Right ventricle myocardium superior (tissue), 1 donor: ENCODE measurements at regions not wholly inside any gene's neighbourhood (a gene's known extent, or its start where the extent isn't known, plus 50 kb on each side); places are given as distances from the start of the nearest gene placed in this dataset.
"Not testable (repeated sequence)": the region's sequence is repeated elsewhere in the genome, so short reads cannot be mapped to it uniquely, and the experiment has no call there.

Source experiments
- ATAC-seq: fragments of 200-7000 bp; cut with Tn5 transposase; one replicate; pipeline ENCODE4 v1.9.1; 2020; ENCODE audit warnings: mild to moderate bottlenecking; ENCODE audit not compliant: poor library complexity
- DNase-seq: peaks from one replicate; pipeline ENCODE4 v3.0.0-alpha.2; 2020
- intact Hi-C: fragments of 100-400 bp; cut with DNase I; formaldehyde crosslinking; loops from one replicate; pipeline ENCODE4 v1.11.2; 2022
- donor health status: DM: no; HTN: yes; CAD: no; lungs with severe emphysema.

DNA sequence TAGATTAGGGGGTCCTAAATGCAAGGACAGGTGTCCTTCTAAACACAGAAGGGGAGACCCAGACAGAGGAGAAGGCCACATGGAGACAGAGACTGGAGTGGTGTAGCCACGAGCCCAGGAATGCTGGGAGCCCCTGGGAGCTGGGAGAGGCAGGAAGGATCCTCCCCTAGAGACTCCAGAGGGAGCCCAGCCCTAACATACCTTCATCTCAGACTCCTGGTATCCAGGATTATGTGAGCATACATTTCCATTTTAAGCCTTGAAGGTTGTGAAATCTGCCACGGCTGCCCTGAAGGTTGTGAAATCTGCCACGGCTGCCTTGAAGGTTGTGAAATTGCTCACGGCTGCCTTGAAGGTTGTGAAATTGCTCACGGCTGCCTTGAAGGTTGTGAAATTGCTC is 148.4 kb downstream of the ASMT start:
- intact Hi-C loops = no loop called here
- no peak for DNase-seq
- ATAC-seq = no peak

DNA sequence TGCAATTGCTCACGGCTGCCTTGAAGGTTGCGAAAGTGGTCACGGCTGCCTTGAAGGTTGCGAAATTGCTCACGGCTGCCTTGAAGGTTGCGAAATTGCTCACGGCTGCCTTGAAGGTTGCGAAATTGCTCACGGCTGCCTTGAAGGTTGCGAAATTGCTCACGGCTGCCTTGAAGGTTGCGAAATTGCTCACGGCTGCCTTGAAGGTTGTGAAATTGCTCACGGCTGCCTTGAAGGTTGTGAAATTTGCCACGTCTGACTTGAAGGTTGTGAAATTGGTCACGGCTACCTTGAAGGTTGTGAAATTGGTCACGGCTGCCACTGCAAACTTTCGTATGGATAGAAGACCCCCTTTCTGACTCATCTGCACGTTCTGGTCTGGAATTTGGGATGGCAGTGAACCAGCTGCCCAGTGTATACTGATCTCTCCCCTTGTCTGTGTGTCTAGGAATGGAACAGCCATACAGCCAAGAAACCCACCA is 150.1 kb downstream of the ASMT start:
- DNase-seq, ATAC-seq, intact Hi-C loops: not testable (repeated sequence)

DNA sequence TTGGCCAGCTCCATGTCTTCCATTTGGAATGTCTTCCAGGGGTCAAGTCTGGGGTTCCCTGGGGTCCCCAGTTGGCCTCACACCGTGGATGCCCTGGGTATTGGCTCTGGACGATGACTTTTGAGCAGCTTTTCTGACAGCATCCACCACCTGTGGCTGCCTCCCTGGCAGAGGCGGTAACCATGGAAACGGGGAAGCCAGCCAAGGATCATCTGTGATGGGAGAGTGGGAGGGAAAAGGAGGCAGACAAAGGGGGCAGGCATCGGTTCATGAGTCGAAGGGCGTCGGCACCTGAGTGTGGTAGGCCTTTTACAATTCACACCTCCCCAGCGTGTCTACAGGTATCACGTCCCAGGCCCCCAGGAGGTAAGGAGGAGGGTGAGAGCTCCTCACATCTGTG is 152.2 kb downstream of the ASMT start:
- intact Hi-C loops = no loop called here
- no peak for ATAC-seq
- no peak for DNase-seq

DNA sequence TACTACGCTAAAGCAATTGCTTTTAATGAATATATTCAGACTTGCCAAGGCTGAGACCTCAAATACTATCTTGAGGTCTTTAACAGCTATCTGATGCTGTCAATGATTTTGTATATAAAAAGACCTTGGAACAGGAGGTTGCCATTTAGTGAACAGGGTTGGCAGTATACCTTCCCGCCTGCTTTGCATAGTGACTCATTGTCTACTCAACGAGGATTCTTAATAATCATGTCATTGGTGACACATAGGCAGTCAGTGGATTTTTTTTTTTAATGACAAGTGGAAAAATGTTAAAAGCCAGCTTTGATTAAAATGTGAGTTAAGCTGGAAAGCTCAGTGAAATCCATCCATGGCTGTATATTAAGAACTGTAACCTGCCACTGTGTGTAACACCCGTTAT is 164.0 kb downstream of the ASMT start:
- no peak for DNase-seq
- intact Hi-C loops = no loop called here
- ATAC-seq = no peak

DNA sequence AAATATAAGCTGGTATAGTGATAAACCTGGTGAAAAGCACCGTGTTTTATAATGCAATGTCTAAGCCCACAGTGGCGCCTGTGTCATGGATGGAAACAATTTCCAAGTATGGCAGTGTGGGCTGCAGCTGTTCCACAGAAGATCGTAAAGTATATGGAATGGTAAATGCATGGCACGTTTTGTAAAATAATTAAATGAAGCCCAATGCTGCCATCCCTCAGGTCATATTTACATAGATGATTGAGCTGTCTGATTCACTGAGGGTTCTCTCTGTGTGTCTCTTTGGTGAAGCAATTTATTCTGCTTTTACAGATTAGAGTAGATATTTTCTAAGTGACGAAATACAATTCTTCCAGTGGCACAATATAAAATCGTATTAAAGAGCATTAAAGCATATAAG is 164.8 kb downstream of the ASMT start:
- intact Hi-C loops = no loop called here
- no peak for ATAC-seq
- DNase-seq = no peak

DNA sequence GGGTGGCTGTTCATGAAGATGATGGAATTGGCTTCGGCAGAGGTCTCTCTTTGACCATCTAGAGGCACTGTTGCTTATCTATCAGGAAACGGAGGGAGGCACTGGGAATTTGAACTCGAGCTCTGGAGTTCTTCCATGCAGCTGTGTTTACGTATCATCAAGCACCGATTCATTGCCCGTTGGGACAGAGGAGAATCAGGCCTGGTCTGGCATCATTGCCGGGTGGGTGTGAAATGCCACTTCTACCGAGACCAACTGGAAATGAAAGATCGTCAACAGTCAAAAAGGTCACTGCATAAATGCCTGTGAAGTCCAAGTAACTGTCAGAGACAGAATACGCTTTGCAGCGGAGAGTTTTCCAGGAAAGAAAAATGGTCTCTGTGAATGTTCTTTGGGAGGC is 166.9 kb downstream of the ASMT start:
- intact Hi-C loops = no loop called here
- no peak for ATAC-seq
- DNase-seq = no peak

DNA sequence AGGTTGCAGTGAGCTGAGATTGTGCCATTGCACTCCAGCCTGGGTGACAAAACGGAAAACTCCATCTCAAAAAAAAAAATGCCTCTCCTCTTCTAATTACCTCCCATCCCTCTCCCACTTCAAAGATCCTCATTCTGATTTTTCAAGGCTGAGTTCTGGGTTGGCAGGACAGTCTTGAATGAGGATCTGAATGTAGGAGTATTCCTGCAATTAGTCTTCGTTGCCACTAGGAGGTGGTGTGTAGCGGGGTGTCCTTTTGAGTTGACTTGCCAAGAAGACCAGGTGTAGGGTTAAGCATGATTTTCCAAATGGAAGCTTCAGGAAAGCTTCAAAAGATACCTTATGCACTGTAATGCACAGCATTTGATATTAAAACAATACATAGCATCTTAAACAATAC is 169.9 kb downstream of the ASMT start:
- DNase-seq = no peak
- no peak for ATAC-seq
- intact Hi-C loops = no loop called here

DNA sequence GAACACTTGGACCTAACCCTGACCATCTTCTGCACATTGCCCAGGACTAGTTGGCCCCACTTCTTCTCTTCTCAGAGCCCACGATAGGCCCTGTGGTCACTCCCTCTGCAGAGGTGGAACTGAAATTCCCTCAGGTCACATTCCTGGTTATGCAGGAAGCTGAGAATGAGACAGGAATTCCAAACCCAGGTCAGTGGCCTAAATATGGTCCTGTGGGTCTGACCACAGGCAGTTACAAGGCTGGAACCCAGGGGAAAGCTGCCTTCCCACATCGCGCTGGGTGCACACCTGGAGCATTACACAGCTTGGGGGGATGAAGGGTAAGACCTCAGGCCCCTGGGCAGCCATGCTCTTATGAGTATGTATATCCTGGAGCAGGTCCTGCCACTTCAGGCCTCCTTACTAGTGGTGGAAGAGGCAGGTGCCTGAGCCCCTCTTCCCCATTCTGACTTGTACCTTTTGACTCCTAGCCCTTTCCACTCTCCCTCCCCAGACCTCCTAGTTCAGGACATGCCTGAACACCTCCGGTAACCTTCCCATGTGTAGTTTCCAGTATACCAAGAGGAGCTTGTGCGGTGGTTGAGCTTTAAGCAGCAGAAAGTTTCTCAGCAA is 173.5 kb downstream of the ASMT start:
- intact Hi-C loops = no loop called here
- no peak for DNase-seq

DNA sequence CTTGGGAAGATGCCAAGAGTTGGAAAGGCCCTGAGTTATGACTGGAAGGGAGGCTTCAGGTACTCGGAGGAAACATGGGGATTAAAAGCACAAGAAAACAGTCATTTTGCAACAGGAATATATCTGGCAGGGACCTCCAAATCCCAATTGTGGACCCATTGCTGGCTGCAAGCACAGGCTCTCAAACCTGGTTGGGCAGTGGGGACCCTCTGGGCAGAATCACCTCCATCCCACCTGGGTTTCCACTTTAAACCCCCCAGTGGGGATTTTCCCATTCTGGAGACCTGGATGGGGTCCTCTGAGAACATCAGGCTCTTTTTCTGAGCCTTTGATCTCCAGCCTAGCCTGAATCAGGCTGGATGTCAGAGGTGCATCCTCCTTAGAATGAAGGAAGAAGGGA is 177.8 kb downstream of the ASMT start:
- no peak for ATAC-seq
- intact Hi-C loops = no loop called here
- DNase-seq = no peak

More for the DNA sequence above, 173.5 kb downstream of the ASMT start:
- no peak for ATAC-seq

DNA sequence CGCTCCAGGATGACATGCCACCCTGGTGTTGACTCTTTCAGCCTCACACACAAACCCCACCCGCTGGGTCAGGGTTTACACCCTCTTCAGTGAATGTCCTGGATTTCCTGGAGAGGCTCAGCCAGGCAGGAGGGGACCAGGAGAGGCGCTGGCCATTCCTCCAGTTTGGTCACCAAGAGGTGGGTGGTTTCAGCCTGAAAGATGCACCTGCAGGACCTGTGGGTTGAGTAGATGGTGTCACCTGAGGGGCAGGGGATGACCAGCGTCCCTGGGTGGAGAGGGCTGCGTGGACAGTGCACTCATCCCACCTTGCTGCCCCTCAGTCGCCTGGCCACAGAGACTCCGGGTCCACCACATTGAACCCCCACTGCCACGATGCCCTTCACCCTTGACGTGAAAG is 179.7 kb downstream of the ASMT start:
- intact Hi-C loops = no loop called here
- ATAC-seq (no peak), DNase-seq (no peak)

DNA sequence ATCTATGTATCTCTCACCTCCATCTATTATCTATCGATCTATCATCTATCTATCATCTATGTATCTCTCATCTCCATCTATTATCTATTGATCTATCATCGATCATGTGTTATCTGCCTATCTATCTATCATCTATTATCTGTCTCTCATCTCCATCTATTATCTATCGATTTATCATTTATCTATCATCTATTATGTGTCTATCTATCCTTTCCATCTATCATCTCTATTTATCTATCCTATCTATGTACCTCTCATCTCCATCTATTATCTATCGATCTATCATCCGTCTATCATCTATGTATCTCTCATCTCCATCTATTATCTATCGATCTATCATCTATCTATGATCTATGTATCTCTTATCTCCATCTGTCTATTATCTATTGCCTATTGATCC is 188.1 kb downstream of the ASMT start:
- intact Hi-C loops = no loop called here
- ATAC-seq (no peak), DNase-seq (no peak)

DNA sequence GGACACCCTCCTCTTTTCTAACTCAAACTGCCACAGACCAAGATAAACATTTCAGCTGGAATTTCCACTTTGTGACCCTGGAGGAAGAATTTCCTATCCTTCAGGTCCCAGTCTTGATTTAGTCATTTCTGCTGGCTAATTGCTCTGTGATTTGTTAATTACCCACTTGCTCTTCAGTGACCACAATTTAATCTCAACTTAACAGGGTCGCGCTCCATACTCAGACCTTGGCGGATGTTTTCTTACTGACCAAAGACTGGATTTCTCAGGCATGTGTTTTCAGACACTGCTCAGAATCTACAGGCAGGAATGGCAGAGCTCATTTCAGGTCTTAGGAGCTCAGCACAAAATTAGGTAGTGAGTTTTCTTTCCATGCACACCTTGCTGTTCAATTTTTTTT is 188.9 kb downstream of the ASMT start:
- ATAC-seq (no peak), DNase-seq (no peak)
- intact Hi-C loops = no loop called here

DNA sequence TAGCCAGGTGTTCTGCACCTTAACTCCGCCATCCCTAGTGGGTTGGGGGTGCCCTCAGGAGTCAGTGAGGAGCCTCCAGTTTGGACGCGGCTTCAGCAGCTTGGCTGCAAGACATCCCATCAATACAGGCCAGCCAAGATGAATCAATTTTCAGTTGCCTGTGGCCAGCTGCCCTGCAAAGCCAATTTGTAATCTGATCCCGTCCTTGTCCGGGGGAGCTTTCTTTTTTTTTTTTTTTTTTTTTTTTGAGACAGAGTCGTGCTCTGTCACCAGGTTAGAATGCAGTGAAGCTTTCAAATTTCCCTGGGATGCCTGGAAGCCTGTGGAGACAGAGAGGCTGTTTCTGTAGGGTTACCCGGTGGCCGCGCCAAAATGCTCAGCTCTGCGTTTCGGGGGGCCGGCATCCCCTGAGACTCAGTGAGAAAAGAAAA is 192.5 kb downstream of the ASMT start:
- ATAC-seq (no peak), DNase-seq (no peak)
- intact Hi-C loops = no loop called here

DNA sequence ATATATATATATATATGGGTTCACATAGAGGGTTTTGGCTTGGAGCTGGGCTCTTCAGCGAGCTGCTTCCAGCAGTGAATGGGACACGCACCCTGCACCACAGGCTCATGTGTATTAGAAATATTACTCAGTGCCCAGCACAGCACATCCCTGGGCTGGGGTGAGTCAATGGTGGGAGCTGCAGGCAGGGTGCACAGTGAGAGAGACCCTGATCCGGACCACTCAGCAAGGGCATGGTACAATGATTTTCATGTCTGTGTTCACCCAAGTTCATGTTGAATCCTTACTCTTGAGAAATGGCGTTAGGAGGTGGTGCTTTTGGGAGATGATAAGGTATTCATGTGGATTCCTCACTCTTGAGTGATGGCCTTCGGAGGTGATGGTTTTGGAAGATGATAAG is 194.7 kb downstream of the ASMT start:
- intact Hi-C loops = no loop called here
- DNase-seq (no peak), ATAC-seq (no peak)

DNA sequence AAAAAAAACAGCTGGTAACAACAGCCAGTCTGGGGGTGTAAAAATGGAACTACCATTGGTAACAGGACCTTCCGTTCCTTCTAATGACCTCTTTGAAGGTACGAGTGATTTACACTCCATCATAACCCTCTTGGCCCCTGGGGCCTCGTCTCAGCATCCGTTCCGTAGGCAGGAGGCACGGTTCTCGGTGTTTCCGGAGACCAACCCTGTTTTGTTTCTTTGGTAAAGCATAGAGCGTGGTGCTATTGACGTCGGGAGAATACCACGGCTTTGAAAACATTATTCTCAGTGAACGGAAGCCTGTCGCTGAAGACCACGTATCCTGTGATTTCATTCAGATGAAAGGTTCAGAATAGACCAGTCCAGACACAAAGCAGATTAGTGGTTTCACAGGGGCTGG is 198.9 kb downstream of the ASMT start:
- intact Hi-C loops = no loop called here
- no peak for ATAC-seq

DNA sequence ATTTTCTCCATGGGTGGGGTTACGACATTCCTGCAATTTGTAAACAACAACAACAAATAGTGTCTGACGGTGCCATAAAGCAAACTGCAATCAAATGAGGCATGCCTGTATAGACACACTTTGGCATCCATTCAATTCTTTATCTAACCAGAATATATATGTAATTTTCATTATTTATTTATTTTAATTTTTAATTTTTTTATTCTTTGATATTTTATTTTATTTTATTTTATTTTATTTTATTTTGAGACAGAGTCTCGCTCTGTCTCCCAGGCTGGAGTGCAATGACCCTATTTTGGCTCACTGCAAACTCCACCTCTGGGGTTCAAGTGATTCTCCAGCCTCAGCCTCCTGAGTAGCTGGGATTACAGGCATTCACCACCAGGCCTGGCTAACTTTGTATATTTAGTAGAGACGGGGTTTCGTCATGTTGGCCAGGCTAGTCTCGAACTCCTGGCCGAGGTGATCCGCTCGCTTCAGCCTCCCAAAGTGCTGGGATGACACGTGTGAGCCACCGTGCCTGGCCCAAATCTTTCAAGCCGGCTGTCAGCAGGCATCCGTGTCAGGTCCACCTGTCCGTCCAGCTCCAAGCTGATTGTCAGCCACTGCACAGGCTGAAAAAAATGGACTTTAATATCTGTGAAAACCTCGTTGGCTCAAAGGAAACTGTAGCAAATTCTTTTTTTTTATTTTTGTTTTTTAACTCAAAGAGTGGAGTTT is 200.8 kb downstream of the ASMT start:
- intact Hi-C loops = no loop called here
- no peak for DNase-seq
- no peak for ATAC-seq

More for the DNA sequence above, 198.9 kb downstream of the ASMT start:
- no peak for DNase-seq

DNA sequence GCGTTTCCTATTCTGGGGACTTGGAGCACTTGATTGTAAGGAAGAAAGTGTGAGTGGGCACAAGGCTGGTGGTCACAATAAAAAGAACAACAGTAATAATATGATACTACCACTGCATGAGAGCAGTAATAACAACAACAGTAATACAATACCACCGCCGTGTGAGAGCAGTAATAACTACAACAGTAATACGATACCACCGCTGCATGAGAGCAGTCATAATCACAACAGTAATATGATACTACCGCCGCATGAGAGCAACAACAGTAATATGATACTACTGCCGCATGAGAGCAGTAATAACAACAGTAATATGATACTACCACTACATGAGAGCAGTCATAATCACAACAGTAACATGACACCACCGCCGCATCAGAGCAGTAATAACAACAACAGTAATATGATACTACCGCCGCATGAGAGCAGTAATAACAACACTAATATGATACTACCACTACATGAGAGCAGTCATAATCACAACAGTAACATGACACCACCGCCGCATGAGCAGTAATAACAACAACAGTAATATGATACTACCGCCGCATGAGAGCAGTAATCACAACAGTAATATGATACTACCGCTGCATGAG is 201.6 kb downstream of the ASMT start:
- intact Hi-C loops = not testable (repeated sequence)

DNA sequence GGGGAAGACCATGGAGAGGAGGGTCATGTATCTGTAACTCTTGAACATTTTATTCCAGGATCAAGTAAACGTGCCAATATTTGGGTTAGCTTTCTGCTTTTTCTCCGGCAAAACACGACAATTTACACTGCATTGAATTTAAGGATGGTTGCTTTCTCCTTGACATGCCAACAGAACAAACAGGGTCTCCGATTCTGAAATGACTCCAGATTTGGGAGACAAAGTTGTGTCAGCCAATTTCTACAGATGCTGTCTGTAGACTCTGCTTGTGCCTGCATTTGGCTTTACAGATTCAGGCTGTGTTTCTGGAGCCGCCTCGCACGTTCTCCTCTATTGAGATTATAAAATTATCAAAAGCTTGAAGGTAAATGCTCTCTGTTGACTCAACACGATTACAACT is 207.0 kb downstream of the ASMT start:
- DNase-seq = no peak
- ATAC-seq = no peak
- intact Hi-C loops = no loop called here

More for the DNA sequence above, 201.6 kb downstream of the ASMT start:
- not testable (repeated sequence) for ATAC-seq, DNase-seq

DNA sequence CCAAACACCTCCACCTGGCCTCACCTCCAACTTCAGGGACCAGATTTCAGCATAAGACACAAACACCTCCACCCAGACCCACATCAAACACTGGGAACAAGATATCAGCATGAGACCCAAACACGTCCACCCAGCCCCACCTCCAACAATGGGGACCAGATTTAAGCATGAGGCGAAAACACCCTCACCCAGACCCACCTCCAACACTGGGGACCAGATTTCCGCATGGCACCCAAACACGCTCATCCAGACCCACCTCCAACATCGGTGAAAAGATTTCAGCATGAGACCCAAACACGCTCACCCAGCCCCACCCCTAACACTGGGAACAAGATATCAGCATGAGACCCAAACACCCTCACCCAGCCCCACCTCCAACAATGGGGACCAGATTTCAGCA is 210.0 kb downstream of the ASMT start:
- intact Hi-C loops = no loop called here
- DNase-seq = no peak
- no peak for ATAC-seq

DNA sequence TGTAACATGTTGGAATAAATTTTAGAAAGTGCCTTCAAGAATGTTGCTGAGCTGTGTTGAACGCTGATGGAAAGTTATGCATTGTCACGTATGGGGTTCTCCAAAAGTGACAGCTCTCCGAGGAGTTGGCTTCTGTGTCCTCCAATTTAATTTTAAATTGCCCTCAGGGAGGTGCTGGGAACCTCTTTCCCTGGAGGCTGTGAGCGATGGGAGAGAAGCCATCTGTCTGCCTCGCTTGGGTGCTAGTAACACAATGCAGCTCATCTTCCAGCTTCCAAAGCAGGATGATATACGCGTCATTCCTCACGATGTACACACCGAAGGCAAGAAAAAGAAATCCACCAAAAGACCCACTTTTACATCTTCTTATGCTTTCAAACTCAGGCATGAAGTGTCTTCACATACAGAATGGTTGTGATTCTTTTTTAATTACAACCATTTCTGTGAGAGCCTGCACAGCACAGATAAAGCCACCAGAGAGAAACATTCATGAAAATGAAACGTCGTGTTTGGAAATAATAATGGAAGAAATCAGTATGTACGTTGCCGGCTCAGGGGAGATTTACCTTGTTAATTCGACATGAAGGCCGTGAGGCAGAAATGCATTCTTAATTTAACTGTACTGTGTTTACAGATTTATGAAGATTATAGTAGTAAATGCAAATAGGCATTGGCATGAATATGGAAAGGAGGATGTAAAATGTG is 218.9 kb downstream of the ASMT start:
- DNase-seq (no peak), ATAC-seq (no peak)
- intact Hi-C loops = no loop called here
